GM21576 (cell line): ENCODE measurements at regions not wholly inside any gene's neighbourhood (a gene's known extent, or its start where the extent isn't known, plus 50 kb on each side); places are given as distances from the start of the nearest gene placed in this dataset.

Source experiments
- ATAC-seq: cut with Tn5 transposase; IDR thresholded peaks from one replicate; pipeline ENCODE4 v1.9.1; 2021; ENCODE audit warnings: mild to moderate bottlenecking, moderate library complexity; ENCODE audit not compliant: unreplicated experiment

DNA sequence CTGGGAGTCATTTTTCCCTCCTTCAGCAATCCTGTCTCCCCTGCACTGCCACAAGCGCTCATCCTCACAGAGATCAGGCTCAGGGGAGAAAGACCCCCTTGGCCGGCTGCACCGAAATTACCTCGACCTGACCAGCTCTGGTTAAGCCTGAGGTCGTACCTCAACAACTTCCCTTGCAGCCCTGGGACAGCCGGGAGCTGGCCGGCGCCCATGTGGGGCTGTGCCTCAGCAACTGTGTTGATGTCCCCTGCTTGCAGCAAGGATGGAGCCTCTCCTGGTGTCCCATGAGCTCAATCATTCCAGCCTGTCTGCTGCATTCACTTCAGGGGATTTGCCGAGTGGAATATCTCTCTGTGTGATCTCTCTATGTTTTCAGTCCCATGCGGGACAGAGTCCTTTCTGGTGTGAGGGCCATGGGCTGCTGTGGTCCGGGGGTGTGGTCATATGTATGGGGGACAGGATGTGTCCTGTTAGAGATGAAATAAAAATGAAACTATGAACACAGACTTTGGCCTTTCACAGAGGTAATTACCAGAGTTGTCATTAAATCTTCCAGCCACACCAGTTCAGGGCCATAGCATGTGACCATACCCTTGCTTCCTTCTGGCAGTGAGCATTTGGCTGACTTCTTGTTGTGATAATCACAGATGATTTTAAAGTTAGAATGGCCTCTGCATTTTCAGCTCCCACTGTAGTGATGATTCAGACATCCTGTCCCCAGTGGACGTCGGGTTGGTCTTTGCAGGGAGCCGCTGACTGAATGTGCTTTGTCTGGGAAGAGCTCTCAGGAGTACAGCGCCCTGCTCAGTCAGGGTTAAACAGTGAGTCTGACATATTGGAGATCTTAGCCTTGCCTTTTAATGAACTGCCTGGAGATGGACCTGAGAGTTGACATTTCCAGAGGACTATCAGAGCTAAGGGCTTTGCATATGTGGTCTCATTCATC is 405.9 kb downstream of the AACS start:
- no peak for ATAC-seq

DNA sequence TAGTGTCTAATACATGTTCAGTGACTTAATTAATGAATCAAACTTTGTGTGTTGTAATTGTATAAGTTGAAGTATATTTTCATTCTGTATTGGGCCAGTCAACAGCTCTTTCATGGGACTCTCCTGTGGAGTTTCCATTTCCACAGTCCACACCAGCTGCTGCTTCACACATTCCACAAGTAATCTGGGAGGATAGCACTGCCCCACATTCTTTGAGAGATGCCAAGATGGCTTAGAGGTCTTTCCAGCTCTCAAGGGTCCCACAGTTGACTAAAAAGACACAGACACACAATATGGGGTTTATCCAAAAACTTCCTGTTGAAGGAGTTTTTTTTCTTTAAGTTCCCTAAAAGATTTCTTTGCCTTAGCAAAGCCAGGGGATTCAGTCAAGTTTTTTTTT is 408.3 kb downstream of the AACS start:
- ATAC-seq, result no peak

GRCh38 chr12:125487336-125487735 is 422.1 kb downstream of the AACS start:
- no peak for ATAC-seq

GRCh38 chr12:125491553-125491952 is 426.3 kb downstream of the AACS start:
- no peak for ATAC-seq

DNA sequence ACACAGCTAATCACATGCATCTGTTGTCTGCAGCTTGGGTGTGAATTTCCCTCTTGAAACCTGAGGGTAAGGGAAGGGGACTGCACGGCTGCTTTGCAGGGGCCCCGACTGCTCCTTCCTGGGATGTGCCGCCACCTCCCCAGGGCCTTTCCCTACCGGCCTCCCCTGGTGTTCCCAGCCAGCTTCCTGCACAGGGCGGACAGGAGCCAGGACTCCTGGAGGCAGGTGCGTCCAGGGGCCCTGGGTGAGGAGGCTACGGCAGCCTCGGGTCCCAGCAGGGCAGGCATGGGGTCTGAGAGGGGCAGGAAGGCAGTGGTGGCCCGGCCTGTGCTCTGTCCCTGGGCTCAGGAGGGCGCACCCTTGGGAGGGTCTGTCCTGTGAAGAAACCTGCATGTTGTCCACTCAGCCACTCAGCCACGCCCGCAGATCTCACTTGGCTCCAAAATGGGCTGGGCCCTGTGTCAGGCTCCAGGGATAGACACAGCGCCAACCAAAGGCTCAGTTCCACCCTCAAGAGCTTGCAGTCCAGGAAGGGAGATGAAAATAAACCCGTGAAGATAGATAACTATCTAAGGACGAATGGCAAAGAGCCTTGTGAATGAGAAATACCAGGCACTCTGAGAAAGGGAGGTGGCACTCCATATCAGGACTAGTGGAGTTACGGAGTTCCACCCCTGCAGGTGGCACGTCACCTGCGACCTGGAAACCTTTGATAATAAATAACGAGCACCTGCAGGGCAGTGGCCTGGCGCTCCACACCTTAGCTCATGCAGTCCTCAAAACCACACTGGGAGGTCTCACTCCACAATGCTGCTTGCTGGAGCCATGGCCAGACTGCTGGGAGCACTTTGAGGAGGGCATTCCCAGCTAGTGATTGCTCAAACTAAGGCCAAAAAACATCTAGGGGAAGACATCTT is 427.4 kb downstream of the AACS start:
- ATAC-seq, result no peak

- ATAC-seq, result no peak
These were observed 428.6 kb downstream of the AACS start for GRCh38 chr12:125493704-125494308.

- no peak for ATAC-seq
These were observed 437.9 kb downstream of the AACS start for GRCh38 chr12:125503128-125503527.

DNA sequence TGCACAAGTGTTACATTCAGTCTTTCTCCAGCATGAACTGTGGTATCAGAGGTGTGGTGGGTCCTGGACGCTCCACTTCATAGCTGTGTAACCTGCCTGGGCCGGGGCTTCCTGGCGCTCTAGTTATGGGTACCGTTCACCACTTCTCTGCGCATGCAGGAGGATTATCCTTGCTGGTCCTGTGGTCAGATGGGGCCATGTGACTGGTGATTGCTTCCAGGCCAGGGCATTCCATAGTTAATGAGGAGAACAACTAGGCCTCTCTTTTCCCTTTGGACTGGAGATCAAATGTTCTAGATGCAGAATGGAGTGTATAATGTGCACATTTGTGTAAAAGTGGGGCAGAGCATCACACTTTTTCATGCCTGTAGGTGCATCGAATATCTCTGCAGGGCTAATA is 444.0 kb downstream of the AACS start:
- no peak for ATAC-seq

- no peak for ATAC-seq
These were observed 447.5 kb downstream of the AACS start for GRCh38 chr12:125512541-125513298.

- ATAC-seq, result no peak
These were observed 450.7 kb downstream of the AACS start for GRCh38 chr12:125515887-125516286.

- no peak for ATAC-seq
These were observed 452.8 kb downstream of the AACS start for GRCh38 chr12:125518074-125518473.

GRCh38 chr12:125519026-125519651 is 453.9 kb downstream of the AACS start:
- ATAC-seq, result no peak

DNA sequence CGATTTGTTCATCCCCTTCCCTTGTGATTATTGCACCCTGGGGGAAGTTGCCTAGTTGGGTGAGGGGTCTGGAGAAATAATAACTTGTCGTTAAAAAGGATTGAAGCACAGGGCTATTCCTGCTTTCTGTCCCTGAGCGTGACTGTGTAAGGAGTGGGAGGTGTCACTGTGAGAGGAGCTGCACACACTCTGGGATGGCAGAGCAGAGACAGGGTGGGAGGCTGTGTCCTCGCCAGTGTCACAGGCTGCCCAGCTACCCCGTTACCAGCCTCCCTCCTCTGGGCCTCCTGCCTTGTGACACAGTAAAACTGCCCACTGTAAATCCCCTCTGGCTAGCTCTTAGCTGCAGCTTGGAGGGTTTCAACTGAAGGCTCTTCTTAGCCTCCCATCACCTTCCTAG is 460.6 kb downstream of the AACS start:
- ATAC-seq, result no peak

DNA sequence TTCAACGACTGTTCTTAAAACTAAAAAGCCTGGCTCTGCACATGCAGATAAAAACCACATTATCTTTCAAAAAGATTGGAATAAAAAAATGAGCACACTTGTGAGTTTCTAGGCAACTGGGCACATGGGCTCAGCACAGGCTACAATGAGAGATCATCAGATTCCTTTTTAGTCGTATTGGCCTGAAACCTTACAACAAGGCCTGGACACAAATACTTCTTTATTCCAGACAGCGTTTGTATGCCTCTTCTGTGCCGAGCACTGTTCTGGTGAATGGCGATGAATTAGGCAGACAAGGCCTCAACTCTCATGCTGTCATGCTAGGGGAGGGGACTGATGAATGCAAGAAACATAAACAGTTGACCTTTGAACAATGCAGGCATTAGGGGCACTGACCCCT is 463.0 kb downstream of the AACS start:
- no peak for ATAC-seq

DNA sequence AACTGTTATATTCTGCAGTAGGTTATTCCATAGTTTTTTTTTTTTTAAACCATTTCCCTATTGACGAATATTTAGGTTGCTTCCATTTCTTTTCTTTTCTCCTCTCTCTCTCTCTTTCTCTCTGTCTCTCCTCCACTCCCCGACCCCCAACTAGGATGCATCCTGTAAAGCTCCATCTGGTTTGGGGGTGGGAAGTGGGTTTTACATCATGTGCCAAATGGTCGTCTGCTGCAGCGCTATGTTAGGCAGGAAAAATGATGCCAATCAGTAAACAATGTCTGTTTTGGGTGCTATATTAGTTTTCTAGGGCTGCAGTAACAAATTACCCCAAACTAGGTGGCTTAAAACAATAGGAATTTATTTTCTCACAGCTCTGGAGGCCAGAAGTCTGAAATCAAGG is 465.0 kb downstream of the AACS start:
- ATAC-seq, result no peak

GRCh38 chr12:125530876-125531275 is 465.6 kb downstream of the AACS start:
- no peak for ATAC-seq

DNA sequence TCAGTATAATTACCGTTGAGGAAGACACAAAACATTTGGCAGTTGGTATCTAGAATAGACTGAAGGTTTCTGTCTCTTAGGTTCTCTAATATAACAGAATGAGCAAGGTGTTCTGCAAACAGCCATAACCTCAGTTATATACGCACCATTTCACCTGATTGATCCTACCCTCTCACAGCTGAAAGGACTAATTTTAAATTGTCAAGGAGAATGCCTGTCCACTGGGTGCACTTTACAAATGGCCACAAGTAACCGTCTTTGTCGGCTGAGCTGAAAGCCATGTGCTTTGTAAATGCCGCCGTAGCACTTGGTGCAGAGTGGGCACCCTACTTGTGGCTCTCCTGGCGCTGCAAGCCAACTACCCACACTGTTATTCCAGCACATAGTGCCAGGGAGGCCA is 466.3 kb downstream of the AACS start:
- ATAC-seq, result no peak

GRCh38 chr12:125533434-125534029 is 468.3 kb downstream of the AACS start:
- no peak for ATAC-seq

DNA sequence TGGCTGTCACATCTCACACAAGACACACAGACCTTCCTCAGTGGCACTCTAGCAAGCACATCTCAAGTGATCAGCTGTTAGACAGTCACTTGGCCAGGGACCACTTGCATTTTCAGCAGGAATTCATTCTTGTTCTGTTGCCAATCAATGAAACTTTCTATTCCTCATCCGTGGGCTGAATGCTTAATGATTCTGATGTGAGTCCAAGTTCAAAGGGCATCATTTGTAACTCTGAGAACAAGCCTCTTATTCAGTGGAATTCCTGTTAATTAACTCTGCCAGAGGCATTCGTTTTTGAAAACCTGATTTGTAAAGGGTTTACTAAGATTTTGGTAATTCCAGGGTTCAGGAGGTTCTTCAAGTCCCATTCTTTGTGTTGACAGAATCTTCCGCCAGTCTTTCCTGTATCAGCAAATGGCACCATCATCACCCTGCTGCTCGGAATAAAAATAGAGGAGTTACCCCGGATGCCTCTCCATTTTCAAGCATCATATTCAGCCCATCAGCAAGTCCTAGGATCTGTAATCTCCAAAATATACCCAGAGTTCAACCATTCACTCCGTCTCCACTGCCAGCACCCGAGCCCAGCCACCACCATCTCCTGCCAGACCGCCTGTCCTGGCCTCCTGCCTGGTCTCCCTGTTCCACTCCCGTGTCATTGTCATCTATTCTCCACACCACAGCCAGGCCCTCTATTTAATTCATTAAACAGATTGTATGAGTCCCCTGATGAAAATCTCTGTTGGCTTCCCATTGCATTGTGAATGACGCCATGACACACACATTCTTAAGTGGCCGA is 473.4 kb downstream of the AACS start:
- no peak for ATAC-seq
